Fibroblast of the aortic adventitia (primary cell): ENCODE measurements at regions not wholly inside any gene's neighbourhood (a gene's known extent, or its start where the extent isn't known, plus 50 kb on each side); places are given as distances from the start of the nearest gene placed in this dataset.

Source experiments
- DNase-seq: peaks from one replicate; pipeline ENCODE4 v3.0.0-alpha.2; 2010; ENCODE audit warnings: low read depth
- H3K4me3 ChIP-seq: 2 replicates; pipeline ENCODE4 v1.5.1; 2011; ENCODE audit warnings: low read depth, mild to moderate bottlenecking, control low read depth, low read length, moderate library complexity
- CTCF ChIP-seq: IDR thresholded peaks from 2 replicates; pipeline ENCODE4 v1.5.1; 2011; ENCODE audit warnings: mild to moderate bottlenecking, low read length, control low read depth, inconsistent platforms; ENCODE audit not compliant: insufficient read depth

- H3K4me3 ChIP-seq = no peak overlapping the region
- DNase-seq = no peak
- TF ChIP-seq CTCF = no peak
Observed at GRCh38 chr2:120533625-120534024, 187.7 kb downstream of the INHBB start.

DNA sequence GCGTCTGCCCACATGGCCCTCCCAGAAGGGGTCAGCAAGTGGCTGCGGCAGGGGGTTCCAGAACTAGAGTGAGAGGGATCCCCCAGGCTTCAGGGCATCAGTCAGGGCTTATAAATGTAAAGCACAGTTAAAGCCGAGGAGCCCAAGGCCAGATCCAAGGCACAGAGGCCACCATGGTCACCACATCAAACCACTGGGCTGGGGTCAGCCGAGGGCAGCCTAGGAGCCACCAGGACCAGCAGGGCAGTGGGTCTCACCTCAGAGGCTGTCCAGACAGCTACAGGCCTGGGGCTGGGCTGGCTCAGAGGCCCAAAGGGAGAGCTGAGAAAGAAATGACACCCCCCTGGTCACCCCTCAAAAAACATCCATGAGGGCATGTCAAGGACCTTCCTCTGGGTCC, 188.5 kb downstream of the INHBB start:
- no peak for DNase-seq
- TF ChIP-seq CTCF = no peak
- no peak overlapping the region for H3K4me3 ChIP-seq

DNA sequence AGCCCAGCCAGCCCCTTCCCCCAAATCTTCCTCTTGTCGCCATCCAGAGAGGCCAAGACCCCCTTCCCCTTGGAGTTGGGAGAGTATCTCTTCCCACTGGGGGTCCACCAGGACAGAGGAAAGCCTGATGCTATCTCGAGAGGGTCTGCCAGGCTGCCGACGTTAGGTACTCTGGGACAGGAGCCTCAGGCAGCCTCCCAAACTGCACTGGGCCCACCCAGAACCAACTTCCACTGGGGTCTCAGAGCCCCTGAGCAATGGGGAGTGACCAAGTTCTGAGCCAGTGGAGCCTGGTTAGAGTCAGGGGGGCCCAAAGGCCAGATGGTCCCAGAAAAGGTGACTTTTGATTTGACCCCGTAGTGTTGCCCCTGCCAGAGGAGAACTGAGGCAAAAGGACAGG, 189.1 kb downstream of the INHBB start:
- no peak overlapping the region for H3K4me3 ChIP-seq
- no peak for DNase-seq
- TF ChIP-seq CTCF = no peak

GRCh38 chr2:120536141-120536540, 190.2 kb downstream of the INHBB start:
- no peak for TF ChIP-seq CTCF
- H3K4me3 ChIP-seq = no peak overlapping the region
- DNase-seq = no peak

GRCh38 chr2:120538691-120539423, 192.9 kb downstream of the INHBB start:
- DNase-seq = no peak
- H3K4me3 ChIP-seq = no peak overlapping the region
- TF ChIP-seq CTCF = no peak

DNA sequence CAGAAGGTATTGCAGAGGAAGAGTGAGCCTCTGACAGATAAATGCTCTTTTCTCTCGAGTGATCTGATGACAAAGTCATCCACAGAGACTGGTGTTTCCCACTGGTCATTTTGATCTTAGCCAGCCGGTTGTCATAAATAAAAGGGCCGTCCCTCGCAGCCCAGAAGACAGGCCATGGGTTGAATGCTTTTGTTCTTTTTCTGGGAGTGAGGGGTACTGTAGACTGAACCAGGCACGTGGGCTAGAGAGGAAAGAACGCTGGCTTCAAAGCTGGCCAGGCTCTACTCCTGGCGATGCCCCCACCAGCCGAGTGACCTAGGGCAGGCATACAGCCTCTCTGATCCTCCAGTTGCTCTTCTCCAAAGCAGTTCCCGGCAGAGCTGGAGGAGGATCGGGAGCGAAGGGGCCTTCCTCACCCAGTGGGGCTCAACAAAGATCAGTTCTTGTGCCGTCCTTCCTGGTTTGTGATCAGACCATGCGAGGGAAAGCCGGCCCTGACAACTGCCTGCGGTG, 193.5 kb downstream of the INHBB start:
- TF ChIP-seq CTCF = no peak
- no peak overlapping the region for H3K4me3 ChIP-seq
- no peak for DNase-seq
